Right atrium auricular region (tissue), 2 donors: ENCODE measurements at regions not wholly inside any gene's neighbourhood (a gene's known extent, or its start where the extent isn't known, plus 50 kb on each side); places are given as distances from the start of the nearest gene placed in this dataset.

Experiments
- DNase-seq: peaks from one replicate; pipeline ENCODE4 v3.0.0-alpha.2; 2019; ENCODE audit warnings: low spot score
- H3K27ac ChIP-seq, 2 donors: fragments of 200-600 bp; sonication (generic); 1 replicate in 1 of 2; 2 replicates in 1 of 2; pipeline ENCODE4 v1.5.1; 2016 to 2019
- H3K27me3 ChIP-seq, 2 donors: fragments of 200-600 bp; sonication (generic); one replicate each; pipeline versions ENCODE4 v1.5.1 to v1.6.0; 2017 to 2019
- H3K36me3 ChIP-seq: fragments of 200-600 bp; sonication (generic); one replicate; pipeline ENCODE4 v1.5.1; 2016
- H3K4me1 ChIP-seq, 2 donors: fragments of 200-600 bp; sonication (generic); one replicate each; pipeline versions ENCODE4 v1.5.1 to v1.6.0; 2017 to 2019
- H3K4me3 ChIP-seq, 2 donors: fragments of 200-600 bp; sonication (generic); 1 replicate in 1 of 2; 2 replicates in 1 of 2; pipeline ENCODE4 v1.5.1; 2017 to 2019; ENCODE audit warnings: mild to moderate bottlenecking in 1 of 2, moderate library complexity in 1 of 2
- H3K9me3 ChIP-seq, 2 donors: fragments of 200-600 bp; sonication (generic); one replicate each; pipeline ENCODE4 v1.5.1; 2019
- CTCF ChIP-seq, 2 donors: fragments of 200-600 bp; sonication (generic); IDR thresholded peaks; one replicate each; pipeline ENCODE4 v1.5.1; 2019; ENCODE audit warnings: antibody characterized with exemption in 2 of 2

- no peak for TF ChIP-seq CTCF (IDR thresholded peaks at IDR 0.05)
- no peaks in the 10 kb centered on the region for H3K27me3 ChIP-seq
- H3K4me1 ChIP-seq, result no peaks in the 10 kb centered on the region
- H3K27ac ChIP-seq, result no peak overlapping the region
- no peak overlapping the region for H3K4me3 ChIP-seq
- peaks cover 0 to 4% of the 10 kb centered on the region in 2 donors for H3K9me3 ChIP-seq
- DNase-seq, result no peak
- no peaks in the 10 kb centered on the region for H3K36me3 ChIP-seq
Measured at GRCh38 chr3:145953316-145953715, 207.7 kb downstream of the PLOD2 start.

GRCh38 chr3:145959457-145960088 lies 201.4 kb downstream of the PLOD2 start:
- no peak for TF ChIP-seq CTCF (IDR thresholded peaks at IDR 0.05)
- no peak overlapping the region for H3K27ac ChIP-seq
- no peaks in the 10 kb centered on the region for H3K36me3 ChIP-seq
- H3K27me3 ChIP-seq, result no peaks in the 10 kb centered on the region
- H3K9me3 ChIP-seq, result no peaks in the 10 kb centered on the region
- no peak overlapping the region for H3K4me3 ChIP-seq
- no peak for DNase-seq
- no peaks in the 10 kb centered on the region for H3K4me1 ChIP-seq

DNA sequence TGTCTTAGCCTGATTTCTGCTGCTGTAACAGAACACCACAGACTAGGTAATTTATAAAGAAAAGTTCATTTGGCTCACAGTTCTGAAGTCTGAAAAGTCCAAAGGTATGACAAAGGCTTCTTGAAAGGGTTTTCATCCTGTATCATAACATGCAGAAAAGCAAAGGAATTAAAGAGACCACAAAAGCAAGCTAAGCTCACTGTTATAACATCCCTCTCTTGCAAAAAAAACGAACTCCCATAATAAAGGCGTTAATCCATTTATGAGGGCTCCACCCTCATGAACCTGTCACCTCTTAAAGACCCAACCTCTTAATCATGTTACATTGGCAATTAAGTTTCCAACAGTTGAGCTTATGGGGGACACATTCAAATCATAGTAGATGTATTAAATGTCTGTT lies 197.9 kb downstream of the PLOD2 start:
- no peak for TF ChIP-seq CTCF (IDR thresholded peaks at IDR 0.05)
- H3K36me3 ChIP-seq, result no peaks in the 10 kb centered on the region
- no peak for DNase-seq
- no peaks in the 10 kb centered on the region for H3K4me1 ChIP-seq
- H3K27ac ChIP-seq, result no peak overlapping the region
- H3K27me3 ChIP-seq, result no peaks in the 10 kb centered on the region
- no peaks in the 10 kb centered on the region for H3K9me3 ChIP-seq
- H3K4me3 ChIP-seq, result no peak overlapping the region

DNA sequence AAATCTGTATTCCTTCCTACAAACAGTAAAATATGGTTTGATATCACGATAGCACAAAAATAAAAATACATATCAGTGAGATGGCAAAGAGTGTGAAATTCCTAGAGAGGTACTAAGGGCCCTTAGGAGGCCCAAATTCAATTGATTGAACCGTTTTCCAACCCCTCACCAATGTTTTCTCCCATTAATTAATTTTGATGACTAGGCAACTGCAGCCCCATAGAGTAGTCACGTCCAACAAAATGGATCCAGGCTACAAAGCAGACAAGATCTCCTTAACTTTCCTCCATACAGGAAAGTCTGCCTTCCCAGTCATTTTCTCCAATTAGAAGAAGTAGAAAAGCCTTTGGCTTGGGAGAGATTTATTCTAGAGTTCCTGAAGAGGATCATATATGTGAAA lies 193.9 kb downstream of the PLOD2 start:
- no peak overlapping the region for H3K4me3 ChIP-seq

DNA sequence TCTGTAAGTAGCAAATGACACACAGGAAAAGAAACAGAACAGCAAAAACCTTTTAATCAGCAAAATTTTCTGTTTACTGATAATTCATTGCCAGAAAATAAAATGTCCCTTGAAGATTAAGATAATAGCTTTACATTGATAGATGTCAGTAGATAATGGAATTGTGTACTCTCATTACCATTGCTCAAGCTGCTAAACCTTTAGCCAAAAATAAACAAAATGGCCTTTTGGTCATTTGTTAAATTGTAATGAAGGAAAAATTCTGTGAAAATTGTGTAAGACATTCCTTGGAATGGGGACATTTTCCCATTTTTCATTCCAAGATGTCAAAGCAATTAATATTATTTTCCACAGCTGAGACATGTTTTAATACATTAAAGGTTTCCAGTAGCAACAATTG lies 189.8 kb downstream of the PLOD2 start:
- no peaks in the 10 kb centered on the region for H3K4me1 ChIP-seq
- no peaks in the 10 kb centered on the region for H3K27me3 ChIP-seq
- H3K4me3 ChIP-seq, result no peak overlapping the region
- DNase-seq, result no peak
- H3K27ac ChIP-seq, result no peak overlapping the region
- no peaks in the 10 kb centered on the region for H3K9me3 ChIP-seq
- no peaks in the 10 kb centered on the region for H3K36me3 ChIP-seq
- no peak for TF ChIP-seq CTCF (IDR thresholded peaks at IDR 0.05)

More for the DNA sequence above, 193.9 kb downstream of the PLOD2 start:
- no peaks in the 10 kb centered on the region for H3K27me3 ChIP-seq
- no peaks in the 10 kb centered on the region for H3K9me3 ChIP-seq
- H3K27ac ChIP-seq, result no peak overlapping the region
- DNase-seq, result no peak
- no peak for TF ChIP-seq CTCF (IDR thresholded peaks at IDR 0.05)
- H3K4me1 ChIP-seq, result no peaks in the 10 kb centered on the region
- no peaks in the 10 kb centered on the region for H3K36me3 ChIP-seq

DNA sequence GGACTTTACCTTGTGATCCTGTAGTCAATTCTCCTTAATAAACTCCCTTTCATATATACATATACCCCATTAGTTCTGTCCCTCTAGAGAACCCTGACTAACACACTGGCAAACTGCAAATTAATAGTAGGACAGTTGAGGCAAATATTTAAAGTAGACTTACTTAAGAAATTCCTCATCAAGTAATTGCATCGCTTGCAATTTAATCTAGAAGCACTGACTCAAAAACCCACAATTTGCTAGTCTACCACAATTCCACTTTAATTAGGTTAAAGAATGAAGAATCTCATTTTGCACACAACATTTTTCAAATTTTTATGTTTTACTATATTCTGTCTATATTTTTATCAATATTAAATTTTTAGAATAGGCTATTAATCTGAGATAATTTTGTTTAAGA lies 188.1 kb downstream of the PLOD2 start:
- no peak for TF ChIP-seq CTCF (IDR thresholded peaks at IDR 0.05)
- no peak overlapping the region for H3K4me3 ChIP-seq
- no peaks in the 10 kb centered on the region for H3K36me3 ChIP-seq
- no peak for DNase-seq
- H3K27me3 ChIP-seq, result no peaks in the 10 kb centered on the region
- no peaks in the 10 kb centered on the region for H3K4me1 ChIP-seq
- no peak overlapping the region for H3K27ac ChIP-seq
- H3K9me3 ChIP-seq, result no peaks in the 10 kb centered on the region
